ENCODE measurements at regions not wholly inside any gene's neighbourhood (a gene's known extent, or its start where the extent isn't known, plus 50 kb on each side); places are given as distances from the start of the nearest gene placed in this dataset.
"Not testable (repeated sequence)": the region's sequence is repeated elsewhere in the genome, so short reads cannot be mapped to it uniquely, and the experiment has no call there.

DNA sequence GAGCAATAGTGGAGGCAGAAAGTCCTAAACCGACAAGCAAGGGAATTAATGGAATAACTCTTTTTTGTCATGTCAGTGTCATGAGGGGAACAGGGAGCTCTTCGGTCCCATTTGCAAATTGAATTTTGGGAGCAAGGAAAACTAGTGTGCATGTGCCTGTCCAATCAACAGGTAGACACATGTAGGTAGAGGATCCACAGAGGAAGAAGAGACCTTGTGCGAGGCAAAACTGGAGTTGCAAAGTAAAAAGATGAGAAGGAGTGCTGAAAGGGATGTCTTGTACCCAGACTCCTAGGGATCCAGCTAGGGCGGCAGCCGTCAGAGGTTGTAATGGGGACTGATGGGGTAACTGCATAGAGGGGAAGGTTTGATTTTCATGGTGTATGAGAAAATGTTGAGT, 156.8 kb upstream of the SNX2 start:
- H4K8ac ChIP-seq (ENCODE audit: low read length); DNase-seq; H3K14ac ChIP-seq (ENCODE audit: low read length in 2 of 2); H3K27me3 ChIP-seq (ENCODE audit: control insufficient read depth in 1 of 2, insufficient read depth in 1 of 2, low read length in 2 of 2); H3K79me1 ChIP-seq (replicated peaks; ENCODE audit: low read length, poor library complexity, severe bottlenecking); H3K4me1 ChIP-seq (ENCODE audit: control insufficient read depth, insufficient read depth, low read depth, low read length); H3K18ac ChIP-seq (ENCODE audit: low read depth in 1 of 2, low read length in 2 of 2); H3K9me3 ChIP-seq (ENCODE audit: control insufficient read depth, low read length); H2AK5ac ChIP-seq (ENCODE audit: low read length, severe bottlenecking); H3K4ac ChIP-seq (ENCODE audit: low read depth in 1 of 2, low read length in 2 of 2); H4K91ac ChIP-seq (ENCODE audit: low read length); H3K4me3 ChIP-seq (ENCODE audit: insufficient read depth in 1 of 2, low read depth in 1 of 2, low read length in 2 of 2); H2BK12ac ChIP-seq (ENCODE audit: low read length in 2 of 2); H3K23ac ChIP-seq (ENCODE audit: low read length in 2 of 2); H2BK120ac ChIP-seq (ENCODE audit: low read depth, low read length); H3K36me3 ChIP-seq (ENCODE audit: control insufficient read depth in 1 of 2, insufficient read depth in 2 of 2, low read depth in 1 of 2, low read length in 2 of 2); H3K4me2 ChIP-seq (ENCODE audit: low read length, poor library complexity, severe bottlenecking); H3K9ac ChIP-seq (ENCODE audit: low read length); H2BK15ac ChIP-seq (ENCODE audit: low read depth, poor library complexity, severe bottlenecking); H3K27ac ChIP-seq (ENCODE audit: low read length, poor library complexity, severe bottlenecking); H2BK5ac ChIP-seq (ENCODE audit: low read depth, low read length, poor library complexity, severe bottlenecking); H2AFZ ChIP-seq (ENCODE audit: low read depth, low read length): not testable (repeated sequence)
- WGBS: 91% methylated on average over 5 of the region's 5 CpGs

- H3K14ac ChIP-seq (ENCODE audit: low read length in 2 of 2); H2BK120ac ChIP-seq (ENCODE audit: low read depth, low read length); H3K9me3 ChIP-seq (ENCODE audit: control insufficient read depth, low read length); H2AK5ac ChIP-seq (ENCODE audit: low read length, severe bottlenecking); H3K4ac ChIP-seq (ENCODE audit: low read depth in 1 of 2, low read length in 2 of 2); H2BK5ac ChIP-seq (ENCODE audit: low read depth, low read length, poor library complexity, severe bottlenecking); H3K4me1 ChIP-seq (ENCODE audit: control insufficient read depth, insufficient read depth, low read depth, low read length); H3K9ac ChIP-seq (ENCODE audit: low read length); H3K27me3 ChIP-seq (ENCODE audit: control insufficient read depth in 1 of 2, insufficient read depth in 1 of 2, low read length in 2 of 2); H3K4me3 ChIP-seq (ENCODE audit: insufficient read depth in 1 of 2, low read depth in 1 of 2, low read length in 2 of 2); H3K36me3 ChIP-seq (ENCODE audit: control insufficient read depth in 1 of 2, insufficient read depth in 2 of 2, low read depth in 1 of 2, low read length in 2 of 2); H3K27ac ChIP-seq (ENCODE audit: low read length, poor library complexity, severe bottlenecking); H3K4me2 ChIP-seq (ENCODE audit: low read length, poor library complexity, severe bottlenecking); H2BK12ac ChIP-seq (ENCODE audit: low read length in 2 of 2); H4K8ac ChIP-seq (ENCODE audit: low read length); DNase-seq; H2AFZ ChIP-seq (ENCODE audit: low read depth, low read length); H3K79me1 ChIP-seq (replicated peaks; ENCODE audit: low read length, poor library complexity, severe bottlenecking); H2BK15ac ChIP-seq (ENCODE audit: low read depth, poor library complexity, severe bottlenecking); H3K18ac ChIP-seq (ENCODE audit: low read depth in 1 of 2, low read length in 2 of 2); H4K91ac ChIP-seq (ENCODE audit: low read length); H3K23ac ChIP-seq (ENCODE audit: low read length in 2 of 2): not testable (repeated sequence)
- 92% methylated on average over 4 of the region's 4 CpGs for WGBS
These were observed 154.1 kb upstream of the SNX2 start for GRCh38 chr5:122620768-122621167.

DNA sequence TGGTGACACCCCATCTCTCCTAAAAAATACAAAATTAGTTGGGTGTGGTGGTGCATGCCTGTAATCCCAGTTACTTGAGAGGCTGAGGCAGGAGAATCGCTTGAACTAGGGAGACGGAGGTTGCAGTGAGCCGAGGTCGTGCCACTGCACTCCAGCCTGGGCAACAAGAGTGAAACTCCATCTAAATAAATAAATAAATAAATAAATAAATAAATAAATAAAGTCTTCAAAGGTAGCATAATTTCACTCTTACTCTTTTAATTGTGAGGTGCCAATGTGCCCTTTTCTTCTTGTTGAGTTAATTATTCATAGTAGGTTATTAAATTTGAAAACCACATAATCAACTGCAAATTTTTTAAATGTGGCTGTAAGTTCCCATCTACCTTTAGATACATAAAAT, 146.2 kb upstream of the SNX2 start:
- no CpG with 5 or more reads among the region's 4 CpGs for WGBS
- H2BK12ac ChIP-seq (ENCODE audit: low read length in 2 of 2); H3K9ac ChIP-seq (ENCODE audit: low read length); H3K18ac ChIP-seq (ENCODE audit: low read depth in 1 of 2, low read length in 2 of 2); H3K4me1 ChIP-seq (ENCODE audit: control insufficient read depth, insufficient read depth, low read depth, low read length); H3K4me2 ChIP-seq (ENCODE audit: low read length, poor library complexity, severe bottlenecking); H2AK5ac ChIP-seq (ENCODE audit: low read length, severe bottlenecking); H3K4me3 ChIP-seq (ENCODE audit: insufficient read depth in 1 of 2, low read depth in 1 of 2, low read length in 2 of 2); H4K8ac ChIP-seq (ENCODE audit: low read length); H3K36me3 ChIP-seq (ENCODE audit: control insufficient read depth in 1 of 2, insufficient read depth in 2 of 2, low read depth in 1 of 2, low read length in 2 of 2); H3K4ac ChIP-seq (ENCODE audit: low read depth in 1 of 2, low read length in 2 of 2); H3K79me1 ChIP-seq (replicated peaks; ENCODE audit: low read length, poor library complexity, severe bottlenecking); H2AFZ ChIP-seq (ENCODE audit: low read depth, low read length); H2BK5ac ChIP-seq (ENCODE audit: low read depth, low read length, poor library complexity, severe bottlenecking); H4K91ac ChIP-seq (ENCODE audit: low read length); H3K9me3 ChIP-seq (ENCODE audit: control insufficient read depth, low read length); H3K27ac ChIP-seq (ENCODE audit: low read length, poor library complexity, severe bottlenecking); H3K23ac ChIP-seq (ENCODE audit: low read length in 2 of 2); H3K27me3 ChIP-seq (ENCODE audit: control insufficient read depth in 1 of 2, insufficient read depth in 1 of 2, low read length in 2 of 2); H2BK120ac ChIP-seq (ENCODE audit: low read depth, low read length); H3K14ac ChIP-seq (ENCODE audit: low read length in 2 of 2); H2BK15ac ChIP-seq (ENCODE audit: low read depth, poor library complexity, severe bottlenecking); DNase-seq: not testable (repeated sequence)

DNA sequence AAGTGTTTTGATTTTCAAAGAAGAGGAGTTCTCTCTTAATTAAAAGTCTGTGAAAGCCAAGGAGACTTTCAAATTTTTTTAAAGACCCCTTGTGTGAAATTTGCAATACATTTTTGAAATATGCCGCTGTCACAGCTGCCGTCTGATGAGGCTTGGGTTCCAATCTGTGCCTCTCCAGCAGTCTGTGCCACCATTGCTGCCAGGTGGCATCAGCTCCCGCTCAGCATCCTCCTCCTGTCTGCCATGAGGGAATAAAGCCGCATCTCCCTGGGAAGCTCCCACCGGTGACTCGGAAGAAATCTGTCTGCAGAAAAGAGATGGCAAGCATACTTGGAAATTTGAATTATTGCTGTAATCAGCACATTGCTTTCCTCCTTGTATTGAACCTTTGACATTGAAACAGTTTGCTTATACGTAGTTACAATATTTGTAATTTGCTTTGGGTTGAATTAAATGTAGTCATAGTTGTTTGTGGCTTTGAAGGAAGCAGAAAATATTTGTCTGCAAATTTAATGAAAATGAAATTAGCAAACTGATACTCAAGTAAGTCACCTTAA, 145.7 kb upstream of the SNX2 start:
- Histone ChIP-seq H3K36me3 (ENCODE audit: control insufficient read depth in 1 of 2, insufficient read depth in 2 of 2, low read depth in 1 of 2, low read length in 2 of 2) (no peaks in the 10 kb centered on the region), H3K4me1 (ENCODE audit: control insufficient read depth, insufficient read depth, low read depth, low read length) (no peaks in the 10 kb centered on the region), H2AFZ (ENCODE audit: low read depth, low read length) (no peak overlapping the region), H3K4me3 (ENCODE audit: insufficient read depth in 1 of 2, low read depth in 1 of 2, low read length in 2 of 2) (no peak overlapping the region), H3K9me3 (ENCODE audit: control insufficient read depth, low read length) (no peaks in the 10 kb centered on the region), H3K27me3 (ENCODE audit: control insufficient read depth in 1 of 2, insufficient read depth in 1 of 2, low read length in 2 of 2) (no peaks in the 10 kb centered on the region), H2BK120ac (ENCODE audit: low read depth, low read length) (no peak overlapping the region), H3K79me1 (replicated peaks; ENCODE audit: low read length, poor library complexity, severe bottlenecking) (no peaks in the 10 kb centered on the region), H4K91ac (ENCODE audit: low read length) (no peak overlapping the region), H3K4ac (ENCODE audit: low read depth in 1 of 2, low read length in 2 of 2) (no peak overlapping the region), H2AK5ac (ENCODE audit: low read length, severe bottlenecking) (no peak overlapping the region), H2BK12ac (ENCODE audit: low read length in 2 of 2) (no peak overlapping the region), H3K4me2 (ENCODE audit: low read length, poor library complexity, severe bottlenecking) (no peak overlapping the region), H3K9ac (ENCODE audit: low read length) (no peak overlapping the region), H3K27ac (ENCODE audit: low read length, poor library complexity, severe bottlenecking) (no peak overlapping the region), H3K14ac (ENCODE audit: low read length in 2 of 2) (no peak overlapping the region), H4K8ac (ENCODE audit: low read length) (no peak overlapping the region), H3K18ac (ENCODE audit: low read depth in 1 of 2, low read length in 2 of 2) (peak overlapping the region in 1 of 2 experiments; percentile 34), H3K23ac (ENCODE audit: low read length in 2 of 2) (no peak overlapping the region), H2BK15ac (ENCODE audit: low read depth, poor library complexity, severe bottlenecking) (no peak overlapping the region), H2BK5ac (ENCODE audit: low read depth, low read length, poor library complexity, severe bottlenecking) (no peak overlapping the region)
- WGBS: 88% methylated on average over 7 of the region's 7 CpGs
- no peak for DNase-seq

All from mesenchymal stem cell (in vitro differentiated cells and primary cell).